ENCODE measurements at regions not wholly inside any gene's neighbourhood (a gene's known extent, or its start where the extent isn't known, plus 50 kb on each side); places are given as distances from the start of the nearest gene placed in this dataset.

DNA sequence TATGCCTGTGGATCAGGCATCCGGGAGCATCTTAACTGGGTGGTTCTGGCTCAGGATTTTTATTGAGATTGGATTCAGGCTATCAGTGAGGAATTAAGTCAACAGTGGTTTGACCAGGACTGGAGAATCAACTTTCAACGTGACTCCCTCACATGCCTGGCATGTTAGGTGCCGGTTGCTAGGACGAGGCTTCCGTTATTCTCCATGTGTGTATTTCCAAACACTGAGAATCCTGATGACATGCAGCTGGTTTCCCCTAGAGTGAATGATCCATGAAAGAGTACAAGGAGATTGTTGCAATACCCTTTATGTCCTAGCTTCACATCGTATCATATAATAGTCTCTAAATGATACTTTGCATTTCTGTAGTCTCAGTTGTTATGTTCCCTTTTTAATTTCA lies 529.2 kb downstream of the ANXA1 start:
- Histone ChIP-seq H2AFZ (ENCODE audit: insufficient read depth, low read depth, low read length, poor library complexity, severe bottlenecking) (no peak overlapping the region), H3K9ac (ENCODE audit: insufficient read depth, low read length, poor library complexity, severe bottlenecking) (no peak overlapping the region), H3K4me2 (replicated peaks; ENCODE audit: extremely low read depth, low read length, poor library complexity, severe bottlenecking) (no peak overlapping the region), H3K79me2 (ENCODE audit: insufficient read depth, low read length) (no peaks in the 10 kb centered on the region), H3K36me3 (replicated peaks in 1 of 2; ENCODE audit: control insufficient read depth in 1 of 2, insufficient read depth in 2 of 2, low read length in 2 of 2) (no peaks in the 10 kb centered on the region), H4K20me1 (ENCODE audit: insufficient read depth, low read length) (no peaks in the 10 kb centered on the region), H3K27me3 (ENCODE audit: control insufficient read depth in 2 of 2, insufficient read depth in 2 of 2, low read length in 2 of 2) (no peaks in the 10 kb centered on the region), H3K9me3 (replicated peaks in 1 of 2; ENCODE audit: control insufficient read depth in 1 of 2, insufficient read depth in 1 of 2, low read length in 2 of 2) (no peaks in the 10 kb centered on the region), H3K4me1 (ENCODE audit: control insufficient read depth in 1 of 2, insufficient read depth in 2 of 2, low read length in 2 of 2) (no peaks in the 10 kb centered on the region), H3K27ac (ENCODE audit: low read depth in 1 of 2, low read length in 2 of 2) (no peak overlapping the region), H3K4me3 (replicated peaks in 1 of 3; ENCODE audit: low read depth in 2 of 3, low read length in 3 of 3) (no peak overlapping the region)
- TF ChIP-seq, protein P1, sequence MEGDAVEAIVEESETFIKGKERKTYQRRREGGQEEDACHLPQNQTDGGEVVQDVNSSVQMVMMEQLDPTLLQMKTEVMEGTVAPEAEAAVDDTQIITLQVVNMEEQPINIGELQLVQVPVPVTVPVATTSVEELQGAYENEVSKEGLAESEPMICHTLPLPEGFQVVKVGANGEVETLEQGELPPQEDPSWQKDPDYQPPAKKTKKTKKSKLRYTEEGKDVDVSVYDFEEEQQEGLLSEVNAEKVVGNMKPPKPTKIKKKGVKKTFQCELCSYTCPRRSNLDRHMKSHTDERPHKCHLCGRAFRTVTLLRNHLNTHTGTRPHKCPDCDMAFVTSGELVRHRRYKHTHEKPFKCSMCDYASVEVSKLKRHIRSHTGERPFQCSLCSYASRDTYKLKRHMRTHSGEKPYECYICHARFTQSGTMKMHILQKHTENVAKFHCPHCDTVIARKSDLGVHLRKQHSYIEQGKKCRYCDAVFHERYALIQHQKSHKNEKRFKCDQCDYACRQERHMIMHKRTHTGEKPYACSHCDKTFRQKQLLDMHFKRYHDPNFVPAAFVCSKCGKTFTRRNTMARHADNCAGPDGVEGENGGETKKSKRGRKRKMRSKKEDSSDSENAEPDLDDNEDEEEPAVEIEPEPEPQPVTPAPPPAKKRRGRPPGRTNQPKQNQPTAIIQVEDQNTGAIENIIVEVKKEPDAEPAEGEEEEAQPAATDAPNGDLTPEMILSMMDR (IDR thresholded peaks at IDR 0.05): no peak
- Mint-ChIP-seq H3K9me3 (peaks cover 0 to 2% (median 0%) of the 10 kb centered on the region in 7 donors), H3K4me3 (no peak overlapping the region), H3K27me3 (ENCODE audit: low read depth in 3 of 3) (peaks cover 0 to 1% (median 0%) of the 10 kb centered on the region in 3 donors), H3K36me3 (no peaks in the 10 kb centered on the region), H3K4me1 (no peaks in the 10 kb centered on the region), H3K27ac (no peak overlapping the region)
- WGBS (ENCODE audit: insufficient coverage): no CpG with 5 or more reads among the region's 6 CpGs
- DNase-seq: no peak
- intact Hi-C loops (cut with micrococcal nuclease): no loop called here

DNA sequence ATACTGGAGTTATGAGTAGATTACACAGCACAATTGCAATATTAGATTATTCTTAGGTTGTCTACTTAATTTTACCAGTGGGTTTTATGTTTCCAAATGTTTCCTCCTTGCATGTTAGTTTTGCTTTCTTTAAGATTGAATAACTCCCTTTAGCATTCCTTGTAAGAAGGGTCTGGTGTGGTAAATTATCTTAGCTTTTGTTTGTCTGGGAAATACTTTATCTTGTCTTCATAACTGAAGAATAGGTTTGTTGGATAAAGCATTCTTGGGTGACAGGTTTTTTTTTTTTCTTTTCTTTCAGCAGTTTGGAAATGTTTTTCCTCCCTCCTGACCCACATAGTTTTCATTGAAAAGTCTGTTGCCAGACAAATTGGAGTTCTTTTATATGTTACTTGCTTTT lies 531.1 kb downstream of the ANXA1 start:
- Mint-ChIP-seq H3K9me3 (peaks cover 0 to 2% (median 0%) of the 10 kb centered on the region in 7 donors), H3K36me3 (no peaks in the 10 kb centered on the region), H3K4me1 (no peaks in the 10 kb centered on the region), H3K27ac (no peak overlapping the region), H3K4me3 (no peak overlapping the region), H3K27me3 (ENCODE audit: low read depth in 3 of 3) (peaks cover 0 to 1% (median 0%) of the 10 kb centered on the region in 3 donors)
- Histone ChIP-seq H4K20me1 (ENCODE audit: insufficient read depth, low read length) (no peaks in the 10 kb centered on the region), H3K79me2 (ENCODE audit: insufficient read depth, low read length) (no peaks in the 10 kb centered on the region), H3K27me3 (ENCODE audit: control insufficient read depth in 2 of 2, insufficient read depth in 2 of 2, low read length in 2 of 2) (no peaks in the 10 kb centered on the region), H2AFZ (ENCODE audit: insufficient read depth, low read depth, low read length, poor library complexity, severe bottlenecking) (no peak overlapping the region), H3K27ac (ENCODE audit: low read depth in 1 of 2, low read length in 2 of 2) (no peak overlapping the region), H3K4me3 (replicated peaks in 1 of 3; ENCODE audit: low read depth in 2 of 3, low read length in 3 of 3) (no peak overlapping the region), H3K36me3 (replicated peaks in 1 of 2; ENCODE audit: control insufficient read depth in 1 of 2, insufficient read depth in 2 of 2, low read length in 2 of 2) (no peaks in the 10 kb centered on the region), H3K9ac (ENCODE audit: insufficient read depth, low read length, poor library complexity, severe bottlenecking) (no peak overlapping the region), H3K4me2 (replicated peaks; ENCODE audit: extremely low read depth, low read length, poor library complexity, severe bottlenecking) (no peak overlapping the region), H3K4me1 (ENCODE audit: control insufficient read depth in 1 of 2, insufficient read depth in 2 of 2, low read length in 2 of 2) (no peaks in the 10 kb centered on the region), H3K9me3 (replicated peaks in 1 of 2; ENCODE audit: control insufficient read depth in 1 of 2, insufficient read depth in 1 of 2, low read length in 2 of 2) (no peaks in the 10 kb centered on the region)
- intact Hi-C loops (cut with micrococcal nuclease): no loop called here
- TF ChIP-seq, protein P1 (IDR thresholded peaks at IDR 0.05): no peak
- DNase-seq: no peak

Data from CD14-positive monocyte (primary cell).